LNCAP (cell line): ENCODE measurements at regions not wholly inside any gene's neighbourhood (a gene's known extent, or its start where the extent isn't known, plus 50 kb on each side); places are given as distances from the start of the nearest gene placed in this dataset.

Experiments used
- TF ChIP-seq, protein P1 (sequence below): fragments of 450-650 bp; IDR thresholded peaks from 2 replicates; pipeline ENCODE4 v1.5.1; 2017; ENCODE audit warnings: mild to moderate bottlenecking

DNA sequence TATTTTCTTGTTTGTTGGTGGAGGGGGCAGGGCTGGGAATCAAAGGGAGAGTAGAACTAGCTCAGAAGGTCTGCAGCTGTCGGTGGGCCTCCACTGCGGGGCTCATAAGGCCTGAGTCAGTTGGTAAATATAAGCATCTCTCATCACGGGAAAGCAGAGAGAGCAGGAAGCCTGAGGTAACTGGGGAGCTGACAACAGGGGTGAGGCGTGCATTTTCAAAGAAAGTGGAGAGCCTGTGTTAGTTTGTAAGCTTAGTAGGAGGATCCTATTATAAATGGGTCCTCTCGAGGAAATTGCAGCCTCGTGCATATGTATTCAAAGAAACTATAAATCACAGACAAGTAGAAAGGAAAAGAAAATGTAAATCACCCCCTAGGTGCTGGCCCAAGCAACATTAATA, 221.0 kb upstream of the CDH13 start:
- TF ChIP-seq, protein P1, sequence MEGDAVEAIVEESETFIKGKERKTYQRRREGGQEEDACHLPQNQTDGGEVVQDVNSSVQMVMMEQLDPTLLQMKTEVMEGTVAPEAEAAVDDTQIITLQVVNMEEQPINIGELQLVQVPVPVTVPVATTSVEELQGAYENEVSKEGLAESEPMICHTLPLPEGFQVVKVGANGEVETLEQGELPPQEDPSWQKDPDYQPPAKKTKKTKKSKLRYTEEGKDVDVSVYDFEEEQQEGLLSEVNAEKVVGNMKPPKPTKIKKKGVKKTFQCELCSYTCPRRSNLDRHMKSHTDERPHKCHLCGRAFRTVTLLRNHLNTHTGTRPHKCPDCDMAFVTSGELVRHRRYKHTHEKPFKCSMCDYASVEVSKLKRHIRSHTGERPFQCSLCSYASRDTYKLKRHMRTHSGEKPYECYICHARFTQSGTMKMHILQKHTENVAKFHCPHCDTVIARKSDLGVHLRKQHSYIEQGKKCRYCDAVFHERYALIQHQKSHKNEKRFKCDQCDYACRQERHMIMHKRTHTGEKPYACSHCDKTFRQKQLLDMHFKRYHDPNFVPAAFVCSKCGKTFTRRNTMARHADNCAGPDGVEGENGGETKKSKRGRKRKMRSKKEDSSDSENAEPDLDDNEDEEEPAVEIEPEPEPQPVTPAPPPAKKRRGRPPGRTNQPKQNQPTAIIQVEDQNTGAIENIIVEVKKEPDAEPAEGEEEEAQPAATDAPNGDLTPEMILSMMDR: no peak

DNA sequence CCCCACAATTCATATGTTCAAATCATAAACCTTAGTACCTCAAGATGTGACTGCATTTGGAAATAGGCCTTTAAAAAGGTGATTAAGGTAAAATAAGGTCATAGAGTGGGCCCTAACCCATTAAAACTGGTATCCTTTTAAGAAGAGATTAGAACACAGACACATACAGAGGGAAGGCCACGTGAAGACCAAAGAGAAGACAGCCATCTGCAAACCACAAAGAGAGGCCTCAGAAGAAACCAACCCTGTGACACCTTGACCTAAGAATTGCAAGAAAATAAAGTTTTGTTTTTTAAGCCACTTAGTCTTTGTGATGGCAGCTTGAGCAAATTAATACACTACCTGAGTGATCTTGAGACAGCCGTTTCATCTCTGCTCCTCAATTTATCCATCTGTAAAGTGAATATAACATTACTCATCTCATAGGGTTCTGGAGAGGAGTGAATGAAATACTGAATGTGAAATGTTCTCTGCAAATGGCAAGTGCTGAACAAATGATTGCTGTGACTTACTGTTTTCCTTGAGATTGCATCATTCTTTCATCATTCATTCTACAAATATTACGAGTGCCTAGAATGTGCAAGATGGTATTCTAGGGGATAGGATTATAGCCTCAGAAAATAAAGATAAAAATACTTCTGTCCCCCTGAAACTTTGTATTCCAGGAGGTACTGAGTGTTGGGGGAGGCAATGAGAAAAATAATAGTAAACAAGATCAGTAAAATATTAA, 222.0 kb upstream of the CDH13 start:
- TF ChIP-seq, protein P1: no peak

DNA sequence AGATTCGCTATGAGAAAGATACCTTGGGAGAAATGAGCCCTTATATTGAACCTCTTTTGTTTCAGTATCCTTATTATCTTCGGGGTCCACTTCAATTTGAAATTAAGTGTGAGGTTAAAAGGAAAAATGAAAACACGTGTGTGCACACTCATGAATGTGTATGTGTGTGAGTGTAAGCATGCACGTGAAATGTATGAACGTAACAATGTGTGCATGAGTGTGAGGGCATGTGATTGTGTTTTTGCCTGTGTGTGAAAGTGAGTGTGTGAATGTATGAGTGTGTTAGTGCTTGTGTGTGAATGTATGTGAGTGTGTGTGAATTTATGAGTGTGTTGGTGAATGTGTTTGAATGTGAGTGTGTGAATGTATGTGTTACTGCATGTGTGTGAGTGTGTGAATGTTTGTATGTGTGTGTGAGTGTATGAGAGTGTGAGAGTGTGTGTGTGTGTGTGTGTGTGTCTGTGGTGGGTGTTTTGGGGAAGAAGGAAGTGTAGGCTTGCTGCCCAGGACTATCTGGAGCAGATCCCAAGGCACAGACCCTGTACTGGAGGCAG, 224.0 kb upstream of the CDH13 start:
- TF ChIP-seq, protein P1: no peak

DNA sequence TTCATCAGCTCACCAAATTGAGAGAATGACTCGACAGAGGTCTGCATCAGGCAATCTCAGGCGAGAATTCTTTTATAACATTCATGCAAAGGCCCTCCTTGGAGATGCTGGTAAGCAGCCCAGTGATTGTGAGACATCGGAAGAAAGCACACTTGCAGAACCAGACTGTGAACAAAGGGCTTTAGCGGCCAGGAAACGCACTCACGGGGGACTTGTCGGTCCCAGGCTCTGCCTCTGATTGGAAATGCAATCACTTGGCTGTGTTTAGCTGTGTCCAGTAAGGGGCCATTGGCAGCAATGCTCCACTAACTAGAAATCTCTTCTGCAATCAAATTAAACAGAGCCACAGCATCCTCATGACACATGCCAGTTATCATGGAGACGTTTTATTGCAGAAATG, 226.7 kb upstream of the CDH13 start:
- TF ChIP-seq, protein P1: no peak

DNA sequence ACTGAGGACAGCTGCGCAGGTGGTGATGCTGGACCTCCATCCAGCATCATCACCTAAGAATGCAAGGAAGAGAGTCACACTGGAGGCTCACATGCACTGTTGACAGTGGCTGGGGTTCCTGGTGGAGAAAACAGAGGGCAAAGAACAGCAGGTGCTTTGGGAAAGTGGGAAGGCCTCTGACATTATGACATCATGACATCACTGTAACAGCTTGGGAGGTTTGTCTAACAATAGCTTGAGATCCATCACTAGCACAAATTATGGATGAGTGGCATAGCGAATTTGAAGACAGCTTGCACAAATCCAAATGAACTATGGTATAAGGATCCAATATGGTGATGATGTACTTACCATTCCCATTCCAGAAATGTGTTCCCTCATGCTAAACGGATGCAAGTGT, 226.5 kb upstream of the MPHOSPH6 start:
- TF ChIP-seq, protein P1: no peak

DNA sequence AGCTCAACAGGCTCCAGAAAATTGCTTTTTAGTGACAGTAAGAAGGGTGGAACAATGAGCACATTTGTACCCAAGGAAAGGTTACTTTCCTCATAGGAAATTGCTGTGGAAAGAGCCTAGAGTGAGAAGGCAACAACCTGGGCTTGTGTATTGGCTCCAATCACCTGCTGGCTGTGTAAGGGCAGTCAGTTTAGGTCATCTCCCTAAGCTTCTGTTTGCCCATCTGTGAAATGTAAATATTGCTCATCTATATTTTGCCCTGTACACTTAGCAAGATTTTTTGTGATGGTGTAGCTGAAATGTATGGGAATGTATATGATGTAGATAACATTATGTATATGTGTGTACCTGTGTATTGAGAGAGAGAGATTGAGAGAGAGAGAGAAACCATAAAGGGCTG, 225.2 kb upstream of the MPHOSPH6 start:
- TF ChIP-seq, protein P1: no peak

DNA sequence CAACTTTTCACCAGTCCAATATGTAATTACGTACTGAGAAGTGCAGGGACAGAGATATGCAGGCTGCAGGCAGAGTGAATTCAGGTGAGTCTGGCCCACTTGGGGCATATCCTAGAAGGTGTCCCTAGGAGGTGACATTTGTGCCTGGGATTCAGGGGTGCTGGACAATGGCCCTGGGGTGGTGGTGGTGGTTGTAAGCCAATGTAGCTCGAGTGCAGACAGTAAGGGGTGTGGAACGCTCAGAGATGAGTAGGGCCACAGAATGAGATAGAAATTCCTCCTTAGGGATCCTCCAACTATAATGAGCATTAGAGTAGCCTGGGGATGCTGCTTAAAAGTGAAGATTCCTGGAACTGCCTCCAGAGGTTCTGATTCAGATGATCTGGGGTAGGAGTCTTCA, 221.7 kb upstream of the MPHOSPH6 start:
- TF ChIP-seq, protein P1: no peak
